Fibroblast of skin of right quadriceps (primary cell): ENCODE measurements at regions not wholly inside any gene's neighbourhood (a gene's known extent, or its start where the extent isn't known, plus 50 kb on each side); places are given as distances from the start of the nearest gene placed in this dataset.
A peak's percentile ranks its signal among the peaks of the same experiment; 100 is the strongest.

ENCODE experiments used
- DNase-seq: peaks from one replicate; pipeline ENCODE4 v3.0.0-alpha.2; 2013

GRCh38 chr22:27614006-27614649 lies 187.4 kb downstream of the MN1 start:
- DNase-seq: no peak

GRCh38 chr22:27614650-27615007 lies 186.9 kb downstream of the MN1 start:
- no peak for DNase-seq

- DNase-seq: no peak
These were observed 186.1 kb downstream of the MN1 start for GRCh38 chr22:27615408-27615807.

GRCh38 chr22:27616033-27616432 lies 185.5 kb downstream of the MN1 start:
- no peak for DNase-seq

- DNase-seq: no peak
These were observed 184.2 kb downstream of the MN1 start for GRCh38 chr22:27617214-27617881.

GRCh38 chr22:27620367-27621154 lies 181.0 kb downstream of the MN1 start:
- DNase-seq: no peak

GRCh38 chr22:27621486-27622070 lies 180.0 kb downstream of the MN1 start:
- no peak for DNase-seq

GRCh38 chr22:27624042-27624441 lies 177.5 kb downstream of the MN1 start:
- no peak for DNase-seq

GRCh38 chr22:27624705-27625104 lies 176.9 kb downstream of the MN1 start:
- peak; percentile 55 for DNase-seq

GRCh38 chr22:27625769-27626674 lies 175.5 kb downstream of the MN1 start:
- no peak for DNase-seq

GRCh38 chr22:27626675-27627443 lies 174.7 kb downstream of the MN1 start:
- no peak for DNase-seq

GRCh38 chr22:27627444-27627833 lies 174.1 kb downstream of the MN1 start:
- peak; percentile 13 for DNase-seq

GRCh38 chr22:27627901-27628300 lies 173.7 kb downstream of the MN1 start:
- DNase-seq: no peak

- DNase-seq: no peak
These were observed 173.2 kb downstream of the MN1 start for GRCh38 chr22:27628341-27628740.

- DNase-seq: no peak
These were observed 172.5 kb downstream of the MN1 start for GRCh38 chr22:27628891-27629631.

- no peak for DNase-seq
These were observed 171.5 kb downstream of the MN1 start for GRCh38 chr22:27629908-27630673.

- no peak for DNase-seq
These were observed 170.8 kb downstream of the MN1 start for GRCh38 chr22:27630754-27631153.

- DNase-seq: no peak
These were observed 169.9 kb downstream of the MN1 start for GRCh38 chr22:27631641-27632040.

- no peak for DNase-seq
These were observed 168.9 kb downstream of the MN1 start for GRCh38 chr22:27632451-27633295.
